ENCODE measurements at regions not wholly inside any gene's neighbourhood (a gene's known extent, or its start where the extent isn't known, plus 50 kb on each side); places are given as distances from the start of the nearest gene placed in this dataset.

- DNase-seq (ENCODE audit: low spot score), result no peak
Measured at GRCh38 chr4:108567831-108568230, 52.5 kb upstream of the RPL34 start.

DNA sequence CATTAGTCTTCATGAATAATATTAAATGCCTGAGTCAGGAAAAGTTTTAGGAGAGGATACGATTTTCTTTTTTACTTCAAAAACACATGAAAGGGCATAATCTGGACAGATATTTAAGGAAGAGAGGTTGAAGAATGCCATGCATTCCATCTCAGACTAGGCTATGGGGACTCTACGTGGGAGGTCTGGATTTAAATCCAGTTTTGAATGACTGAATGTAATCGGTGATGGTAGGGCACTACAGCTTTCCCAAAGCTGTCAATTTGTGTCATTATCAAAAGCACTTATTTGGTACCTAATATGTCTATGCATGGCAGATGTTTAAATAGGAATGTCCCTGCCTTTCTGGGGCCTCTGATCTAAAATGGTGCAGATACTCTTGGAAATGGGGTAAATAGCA, 59.3 kb upstream of the RPL34 start:
- DNase-seq (ENCODE audit: low spot score), result no peak

DNA sequence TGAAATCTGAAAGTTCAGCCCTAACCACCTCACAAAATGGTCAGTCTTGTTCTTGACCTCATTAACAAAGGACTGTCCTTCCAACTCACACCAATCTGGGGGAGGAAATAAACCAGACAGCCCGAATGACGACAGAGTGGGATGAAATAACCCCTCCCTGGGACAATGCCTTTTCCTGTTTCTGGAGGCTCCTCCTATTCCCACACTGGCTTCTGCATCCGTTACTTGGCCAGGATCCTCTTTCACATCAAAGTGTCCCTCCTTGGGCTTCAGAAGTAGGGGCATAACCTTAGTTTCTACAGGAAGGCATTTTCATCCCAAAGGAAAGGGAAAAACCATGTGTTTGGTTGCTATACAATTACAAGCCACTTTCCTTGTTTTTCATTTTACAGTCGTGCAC, 59.8 kb upstream of the RPL34 start:
- no peak for DNase-seq (ENCODE audit: low spot score)

GRCh38 chr4:108559911-108560310, 60.5 kb upstream of the RPL34 start:
- no peak for DNase-seq (ENCODE audit: low spot score)

DNA sequence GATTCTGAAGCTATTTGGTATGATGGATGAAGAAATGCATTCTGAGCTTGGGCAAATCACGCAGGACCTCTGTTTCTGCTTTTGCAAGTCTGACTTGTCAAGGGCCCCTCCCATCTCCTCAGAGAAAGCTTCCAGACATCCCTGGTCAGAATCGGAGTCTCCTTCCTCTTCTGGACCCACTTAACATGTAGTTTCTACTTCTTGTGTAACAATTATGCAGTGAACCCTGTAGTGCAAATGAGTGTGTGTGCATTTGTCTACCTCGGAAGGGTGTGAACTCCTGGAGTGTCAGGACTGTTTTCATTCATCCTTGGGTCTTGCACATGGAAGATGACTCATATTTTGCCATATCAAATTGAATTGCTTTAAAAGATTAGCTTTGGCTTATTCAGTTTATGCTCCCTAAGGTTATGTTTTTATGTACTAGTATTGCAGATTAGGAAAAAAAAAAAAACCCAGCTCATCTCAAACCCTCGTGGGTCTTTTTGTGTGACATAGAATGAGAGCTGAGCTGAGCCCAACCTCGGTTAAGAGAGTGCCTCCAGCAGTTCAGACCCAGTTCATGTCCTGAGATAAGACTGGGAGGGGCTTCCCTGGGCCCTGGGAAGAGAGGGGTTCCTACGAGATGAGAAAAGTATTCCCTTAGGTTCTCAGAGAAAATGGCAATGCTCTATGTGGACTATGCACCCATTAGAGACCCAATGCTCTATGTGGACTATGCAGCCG, 61.1 kb upstream of the RPL34 start:
- no peak for DNase-seq (ENCODE audit: low spot score)

DNA sequence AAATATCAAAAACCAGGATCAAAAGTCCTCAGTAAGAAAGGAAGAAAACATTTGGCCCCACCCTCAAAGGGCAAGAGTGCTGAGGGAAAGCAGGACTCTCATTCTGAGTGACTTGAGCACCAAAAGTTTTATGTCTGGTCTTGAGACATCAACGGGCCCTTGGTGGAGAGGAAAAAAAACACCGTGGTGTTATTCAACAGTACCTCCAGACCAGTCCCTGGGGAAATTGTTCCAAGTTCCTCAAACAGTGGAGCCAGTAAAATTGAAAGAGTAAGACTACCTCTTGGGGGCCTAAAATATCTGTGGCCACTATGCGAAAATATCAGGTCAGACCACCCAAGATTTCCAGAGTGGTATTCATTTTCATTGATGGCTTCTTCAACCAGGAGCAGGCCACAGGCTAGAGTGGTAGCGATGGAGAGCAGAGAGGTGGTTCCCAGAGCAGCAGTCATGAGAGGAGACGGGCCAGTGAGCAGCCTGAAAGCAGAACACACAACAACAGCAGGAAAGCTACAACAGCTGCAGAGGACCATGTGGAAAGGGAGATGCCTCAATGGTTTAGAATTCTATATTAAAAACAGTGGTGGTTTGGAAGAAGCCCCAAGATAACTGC, 63.7 kb upstream of the RPL34 start:
- no peak for DNase-seq (ENCODE audit: low spot score)

- DNase-seq (ENCODE audit: low spot score), result no peak
Measured at GRCh38 chr4:108556166-108556565, 64.2 kb upstream of the RPL34 start.

DNA sequence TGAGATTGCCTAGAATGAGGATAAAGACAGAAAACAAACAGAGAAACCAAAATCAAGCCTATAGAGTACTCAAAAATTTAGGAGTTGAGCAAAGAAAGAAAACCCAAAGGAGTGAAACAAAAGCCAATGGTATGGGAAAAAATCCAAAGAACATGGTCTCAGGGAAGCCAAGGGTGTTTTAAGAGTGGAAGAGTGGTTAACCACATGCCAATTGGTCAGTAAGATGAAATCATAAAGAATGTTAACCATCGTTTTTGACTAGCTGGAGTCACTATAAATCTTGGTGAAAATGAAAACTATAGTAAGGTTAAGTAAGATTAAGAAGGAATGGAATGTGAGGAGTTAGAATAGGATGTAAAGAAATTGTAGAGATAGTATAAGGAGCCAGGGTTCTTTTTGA, 64.7 kb upstream of the RPL34 start:
- no peak for DNase-seq (ENCODE audit: low spot score)

DNA sequence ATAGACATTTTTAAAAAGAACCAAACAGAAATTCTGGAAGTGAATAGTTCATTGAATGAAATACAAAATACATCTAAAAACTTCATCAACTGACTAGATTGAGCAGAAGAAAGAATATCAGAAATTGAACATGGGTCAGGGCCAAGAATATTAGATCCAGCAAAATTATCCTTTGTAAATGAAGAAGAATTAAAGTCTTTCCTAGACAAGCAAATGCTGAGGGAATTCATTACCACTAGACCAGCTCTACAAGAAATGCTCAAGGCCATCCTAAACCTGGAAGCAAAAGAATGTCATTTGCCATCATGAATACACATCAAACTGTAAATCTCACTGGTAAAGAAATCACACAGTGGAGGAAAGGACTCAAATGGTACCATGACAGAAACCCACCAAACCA, 72.7 kb upstream of the RPL34 start:
- DNase-seq (ENCODE audit: low spot score), result no peak

DNA sequence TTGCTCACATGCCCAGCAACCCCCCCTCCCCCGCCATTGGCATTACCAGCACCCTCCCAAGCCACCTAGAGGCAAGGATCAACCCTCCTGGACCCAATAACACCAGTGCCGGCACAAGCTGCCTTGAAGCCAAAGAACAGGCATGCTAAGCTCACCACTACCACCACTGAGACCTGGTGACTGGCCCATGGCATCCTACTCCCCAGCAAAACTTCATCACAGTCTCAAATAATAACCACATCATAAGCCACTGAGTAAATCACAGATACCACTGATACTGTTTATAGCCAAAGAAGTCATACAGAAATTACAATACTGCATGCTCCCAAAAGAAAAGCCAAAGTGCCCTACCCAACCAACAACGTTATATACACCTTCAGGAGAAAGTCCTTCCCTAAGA, 73.6 kb upstream of the RPL34 start:
- no peak for DNase-seq (ENCODE audit: low spot score)

GRCh38 chr4:108544481-108544880, 75.9 kb upstream of the RPL34 start:
- DNase-seq (ENCODE audit: low spot score), result no peak

DNA sequence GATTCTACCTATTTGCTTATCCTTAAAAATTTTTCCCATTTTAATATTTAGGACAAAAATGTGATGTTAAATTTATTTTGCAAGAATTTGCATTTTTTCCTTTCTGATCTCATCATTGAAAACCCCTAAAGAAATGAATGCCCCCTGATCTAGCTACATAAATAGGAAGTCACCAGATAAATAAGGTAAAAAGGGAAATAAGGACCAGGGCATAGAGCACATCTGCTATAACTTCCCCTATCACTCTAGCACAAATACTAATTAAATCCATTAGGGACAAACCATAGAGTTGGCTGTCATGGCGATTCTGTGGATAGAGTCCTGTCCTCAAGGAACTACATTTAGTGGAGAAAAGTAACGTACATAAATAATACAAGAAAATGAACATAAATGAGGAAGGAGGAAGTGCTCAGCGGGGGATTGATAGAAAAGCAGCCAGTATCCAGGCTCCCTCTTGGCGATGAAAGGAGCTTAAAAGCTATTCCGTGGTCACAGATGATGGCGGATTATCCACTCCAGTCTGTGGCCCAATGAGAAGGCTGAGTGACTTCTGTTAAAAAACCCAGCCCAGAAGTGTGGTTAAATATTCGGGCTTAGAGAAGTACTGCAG, 76.9 kb upstream of the RPL34 start:
- no peak for DNase-seq (ENCODE audit: low spot score)

GRCh38 chr4:108540536-108540935, 79.8 kb upstream of the RPL34 start:
- no peak for DNase-seq (ENCODE audit: low spot score)

DNA sequence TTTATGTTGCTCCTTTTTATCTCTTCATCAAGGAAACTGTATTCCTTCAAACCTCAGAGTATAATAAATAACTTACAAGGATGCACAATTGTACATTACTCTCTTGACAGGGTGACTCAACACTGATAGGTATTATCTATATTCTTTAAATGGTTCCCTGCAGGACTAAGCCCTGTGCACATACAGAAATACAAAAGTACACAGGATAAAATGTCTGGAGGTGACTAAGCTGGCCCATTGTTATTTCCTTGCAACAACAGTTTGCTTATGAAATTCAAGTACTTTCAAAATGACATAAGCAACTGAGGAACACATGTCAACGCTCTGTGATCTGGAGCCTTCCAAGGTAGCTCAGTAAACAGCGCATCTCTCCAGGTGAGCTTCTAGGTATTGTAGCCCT, 83.8 kb upstream of the RPL34 start:
- DNase-seq (ENCODE audit: low spot score), result no peak

DNA sequence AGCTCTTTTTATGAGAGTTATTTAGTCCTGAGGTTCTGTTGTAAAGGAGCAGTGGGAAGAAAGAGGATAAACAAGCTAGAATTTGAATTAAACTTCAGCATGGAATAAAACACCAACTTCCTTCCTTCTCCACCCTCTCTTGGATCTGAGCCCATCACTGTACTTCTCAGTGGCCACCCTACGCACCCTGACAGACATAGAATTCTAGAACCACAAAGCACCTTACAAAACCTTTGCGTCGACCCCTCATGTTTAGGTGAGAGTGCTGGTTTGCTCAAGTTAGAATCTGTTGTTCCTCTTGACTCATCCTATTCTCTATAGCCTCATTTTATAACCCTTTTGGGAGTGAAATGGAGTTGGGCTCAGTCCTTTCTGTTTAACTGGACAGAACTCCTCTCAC, 84.6 kb upstream of the RPL34 start:
- no peak for DNase-seq (ENCODE audit: low spot score)

DNA sequence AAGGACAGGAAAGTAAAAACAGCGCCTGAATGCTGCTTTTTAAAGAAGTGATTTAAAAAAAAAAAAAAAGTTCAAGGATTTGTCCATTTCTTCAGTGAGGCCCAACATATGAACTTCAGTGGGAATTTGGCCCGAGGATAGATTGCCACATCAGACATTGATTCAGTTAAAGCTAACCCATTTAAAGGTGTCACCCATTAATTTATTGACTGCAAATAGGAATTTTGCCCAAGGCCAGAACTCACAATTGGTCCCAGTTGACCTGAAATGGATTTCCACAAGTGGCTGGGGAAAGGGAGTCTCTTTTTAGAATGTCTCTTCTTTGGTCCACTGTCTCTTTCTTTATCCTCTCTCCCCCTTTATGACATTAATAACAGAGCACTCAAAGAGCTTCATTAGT, 86.5 kb upstream of the RPL34 start:
- no peak for DNase-seq (ENCODE audit: low spot score)

DNA sequence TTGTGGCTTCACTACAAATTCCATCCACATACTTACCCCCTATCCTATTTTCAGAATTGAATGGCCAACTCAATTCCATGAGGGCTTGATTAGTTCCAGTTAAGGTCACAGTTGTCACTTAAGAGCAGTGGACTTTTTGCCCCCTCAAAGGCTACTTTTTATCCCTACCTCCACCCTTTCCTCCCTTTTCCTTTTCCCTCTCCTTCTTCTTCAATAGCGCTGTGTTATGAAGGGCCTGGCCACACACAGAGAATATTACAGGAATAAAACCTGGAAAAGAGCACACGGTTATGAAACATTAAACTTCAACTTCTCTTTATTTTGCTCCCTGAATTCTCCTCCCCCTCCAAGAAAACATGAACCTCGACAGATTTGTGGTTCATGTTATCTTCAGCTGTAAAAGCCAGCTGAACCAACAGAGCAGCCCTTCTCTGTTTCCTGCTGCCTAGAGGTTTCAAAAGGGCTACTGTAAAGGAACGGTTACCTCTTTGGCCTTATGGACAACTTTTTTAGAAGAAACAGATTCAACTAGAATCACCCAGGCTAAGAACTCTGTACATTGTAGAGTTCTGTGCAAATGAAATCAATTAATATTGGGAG, 87.0 kb upstream of the RPL34 start:
- no peak for DNase-seq (ENCODE audit: low spot score)

DNA sequence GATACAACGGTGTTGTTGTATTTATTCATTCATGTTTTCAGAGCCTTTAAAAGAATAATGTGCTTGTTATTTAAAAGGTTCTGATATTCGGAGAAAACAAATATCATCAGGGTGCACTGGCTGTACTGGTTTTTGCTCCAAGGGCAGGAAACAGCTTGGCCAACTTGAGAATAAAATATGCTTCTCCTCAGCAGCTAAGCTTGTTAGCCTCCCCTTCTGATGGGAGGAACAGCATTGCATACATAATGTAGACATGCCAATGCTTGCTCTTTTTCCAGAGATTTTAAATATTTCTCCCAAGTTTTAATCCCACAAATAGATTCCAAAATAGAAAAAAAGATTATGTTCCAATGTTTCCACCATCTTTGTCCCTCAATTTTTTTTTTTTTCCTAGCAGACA, 87.6 kb upstream of the RPL34 start:
- DNase-seq (ENCODE audit: low spot score), result no peak

DNA sequence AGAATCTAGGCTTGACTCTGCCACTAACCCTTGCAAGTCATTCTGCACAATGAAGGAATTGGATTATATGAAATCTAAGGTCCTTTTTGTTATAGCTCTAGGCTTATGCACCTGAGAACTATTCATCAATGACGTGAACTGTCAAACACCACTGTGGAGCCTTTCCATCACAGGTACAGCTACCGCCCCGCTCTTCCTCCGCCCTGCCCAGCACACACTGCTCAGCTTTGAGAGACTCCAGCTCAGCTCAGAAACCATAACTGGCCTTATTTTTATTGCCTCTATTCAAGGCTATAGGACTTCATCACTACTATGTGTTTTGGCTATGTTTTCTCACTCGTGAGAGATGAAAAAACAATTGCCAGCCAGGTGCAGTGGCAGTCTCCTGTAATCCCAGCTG, 88.2 kb upstream of the RPL34 start:
- no peak for DNase-seq (ENCODE audit: low spot score)

DNA sequence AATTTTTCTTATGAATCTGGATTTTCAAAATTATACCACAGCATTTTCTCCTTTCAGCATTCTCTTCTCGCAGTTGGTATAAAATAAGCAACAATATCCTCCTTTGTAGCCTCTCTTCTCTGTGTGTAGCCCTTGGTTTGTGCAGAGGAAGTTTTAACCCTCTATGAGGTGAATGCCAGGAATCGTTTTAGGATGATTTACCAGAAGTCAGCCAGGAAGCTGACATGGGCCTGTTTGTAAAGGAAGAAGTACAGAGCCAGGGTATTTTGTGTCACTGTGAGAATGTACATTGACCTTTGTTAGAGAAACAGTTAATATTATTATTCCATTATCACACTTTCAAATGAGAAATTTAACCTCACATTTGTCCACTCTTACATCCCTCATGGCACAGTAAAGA, 88.9 kb upstream of the RPL34 start:
- DNase-seq (ENCODE audit: low spot score), result no peak

GRCh38 chr4:108529984-108530905, 90.1 kb upstream of the RPL34 start:
- no peak for DNase-seq (ENCODE audit: low spot score)

- DNase-seq (ENCODE audit: low spot score), result no peak
Measured at GRCh38 chr4:108529102-108529501, 91.3 kb upstream of the RPL34 start.

Data from HuH-7 (cell line).